CD14-positive monocyte (primary cell): ENCODE measurements at regions not wholly inside any gene's neighbourhood (a gene's known extent, or its start where the extent isn't known, plus 50 kb on each side); places are given as distances from the start of the nearest gene placed in this dataset.

Source experiments
- DNase-seq, 3 donors: peaks; one replicate each; pipeline ENCODE4 v3.0.0-alpha.2; 2011 to 2022
- H2AFZ ChIP-seq: 2 replicates; pipeline ENCODE4 v1.6.0; 2012; ENCODE audit warnings: mild to moderate bottlenecking, low read depth, low read length, inconsistent platforms; ENCODE audit not compliant: insufficient read depth, poor library complexity, severe bottlenecking
- H3K27ac ChIP-seq, 2 donors: 1 replicate in 1 of 2; 2 replicates in 1 of 2; pipeline ENCODE4 v1.5.1; 2012 to 2013; ENCODE audit warnings: low read length in 2 of 2, control low read depth in 1 of 2, inconsistent platforms in 1 of 2, low read depth in 1 of 2, mild to moderate bottlenecking in 1 of 2
- H3K27me3 ChIP-seq, 2 donors: one replicate each; pipeline versions ENCODE4 v1.6.0 to v1.6.1; 2011 to 2013; ENCODE audit warnings: low read length in 2 of 2; ENCODE audit not compliant: control insufficient read depth in 2 of 2, insufficient read depth in 2 of 2
- H3K36me3 ChIP-seq, 2 donors: replicated peaks in 1 of 2; 1 replicate in 1 of 2; 2 replicates in 1 of 2; pipeline versions ENCODE4 v1.5.1 to v1.6.1; 2012 to 2013; ENCODE audit warnings: low read length in 2 of 2, control low read depth in 1 of 2, inconsistent platforms in 1 of 2, mild to moderate bottlenecking in 1 of 2; ENCODE audit not compliant: insufficient read depth in 2 of 2, control insufficient read depth in 1 of 2
- H3K4me1 ChIP-seq, 2 donors: 1 replicate in 1 of 2; 2 replicates in 1 of 2; pipeline versions ENCODE4 v1.5.1 to v1.6.1; 2012 to 2013; ENCODE audit warnings: low read length in 2 of 2, control low read depth in 1 of 2, inconsistent platforms in 1 of 2, mild to moderate bottlenecking in 1 of 2, moderate library complexity in 1 of 2; ENCODE audit not compliant: insufficient read depth in 2 of 2, control insufficient read depth in 1 of 2
- H3K4me2 ChIP-seq: replicated peaks from 2 replicates; pipeline ENCODE3; 2012; ENCODE audit warnings: low read length, moderate library complexity, mild to moderate bottlenecking; ENCODE audit not compliant: poor library complexity, severe bottlenecking; ENCODE audit errors: extremely low read depth
- H3K4me3 ChIP-seq, 3 experiments: fragments of 200-600 bp in 1 of 3; sonication (generic) in 1 of 3; replicated peaks in 1 of 3; 1 replicate in 2 of 3; 2 replicates in 1 of 3; pipeline ENCODE4 v1.5.1; 2011 to 2013; ENCODE audit warnings: low read length in 3 of 3, mild to moderate bottlenecking in 3 of 3, control low read depth in 2 of 3, low read depth in 2 of 3, inconsistent platforms in 1 of 3, moderate library complexity in 1 of 3
- H3K79me2 ChIP-seq: 2 replicates; pipeline ENCODE4 v1.6.0; 2012; ENCODE audit warnings: mild to moderate bottlenecking, control low read depth, inconsistent platforms, low read length, moderate library complexity; ENCODE audit not compliant: insufficient read depth
- H3K9ac ChIP-seq: 2 replicates; pipeline ENCODE4 v1.6.0; 2017; ENCODE audit warnings: low read length, mild to moderate bottlenecking; ENCODE audit not compliant: insufficient read depth, poor library complexity, severe bottlenecking
- H3K9me3 ChIP-seq, 2 donors: replicated peaks in 1 of 2; 1 replicate in 1 of 2; 2 replicates in 1 of 2; pipeline versions ENCODE4 v1.5.1 to v1.6.1; 2012 to 2013; ENCODE audit warnings: low read length in 2 of 2, control low read depth in 1 of 2; ENCODE audit not compliant: control insufficient read depth in 1 of 2, insufficient read depth in 1 of 2
- H4K20me1 ChIP-seq: 2 replicates; pipeline ENCODE4 v1.6.0; 2012; ENCODE audit warnings: mild to moderate bottlenecking, low read length, control low read depth, moderate library complexity; ENCODE audit not compliant: insufficient read depth
- H3K27ac Mint-ChIP-seq, 7 donors: one replicate each; pipeline ENCODE4 v1.8.0; 2020; ENCODE audit warnings: mild to moderate bottlenecking in 7 of 7, mixed read lengths in 7 of 7, moderate library complexity in 6 of 7, inconsistent platforms in 2 of 7
- H3K27me3 Mint-ChIP-seq, 3 donors: one replicate each; pipeline ENCODE4 v1.8.0; 2021 to 2022; ENCODE audit warnings: low read depth in 3 of 3, mild to moderate bottlenecking in 3 of 3, mixed read lengths in 3 of 3, moderate library complexity in 3 of 3, inconsistent platforms in 1 of 3
- H3K36me3 Mint-ChIP-seq, 2 donors: one replicate each; pipeline ENCODE4 v1.8.0; 2020; ENCODE audit warnings: mixed read lengths in 2 of 2, inconsistent platforms in 1 of 2, mild to moderate bottlenecking in 1 of 2
- H3K4me1 Mint-ChIP-seq: one replicate; pipeline ENCODE4 v1.8.0; 2020; ENCODE audit warnings: mild to moderate bottlenecking, mixed read lengths
- H3K4me3 Mint-ChIP-seq, 2 donors: one replicate each; pipeline ENCODE4 v1.8.0; 2020; ENCODE audit warnings: mild to moderate bottlenecking in 2 of 2, mixed read lengths in 2 of 2, moderate library complexity in 1 of 2
- H3K9me3 Mint-ChIP-seq, 7 donors: one replicate each; pipeline ENCODE4 v1.8.0; 2020 to 2022; ENCODE audit warnings: mixed read lengths in 7 of 7, mild to moderate bottlenecking in 6 of 7, moderate library complexity in 6 of 7, inconsistent platforms in 2 of 7
- CTCF ChIP-seq: fragments of 200-600 bp; IDR thresholded peaks from one replicate; pipeline ENCODE4 v1.8.0; 2022; ENCODE audit warnings: antibody characterized with exemption, mild to moderate bottlenecking
- WGBS: methylation state at CpG from one replicate; pipeline ENCODE4 v1.1.5; 2013; ENCODE audit warnings: missing lambda C conversion rate; ENCODE audit not compliant: insufficient coverage; 5-methylcytosine and 5-hydroxymethylcytosine counted together
- intact Hi-C, 2 donors: fragments of 100-400 bp; cut with micrococcal nuclease; formaldehyde crosslinking; loops; one replicate each; pipeline versions ENCODE4 v1.15.0 to v1.15.1; 2023

- Histone ChIP-seq H3K4me1 (no peaks in the 10 kb centered on the region), H4K20me1 (no peaks in the 10 kb centered on the region), H3K4me3 (no peak overlapping the region), H2AFZ (no peak overlapping the region), H3K79me2 (no peaks in the 10 kb centered on the region), H3K36me3 (no peaks in the 10 kb centered on the region), H3K9me3 (no peaks in the 10 kb centered on the region), H3K9ac (no peak overlapping the region), H3K27me3 (no peaks in the 10 kb centered on the region), H3K4me2 (no peak overlapping the region), H3K27ac (no peak overlapping the region)
- Mint-ChIP-seq H3K27ac (no peak overlapping the region), H3K27me3 (no peaks in the 10 kb centered on the region), H3K4me1 (peaks cover 4% of the 10 kb centered on the region), H3K4me3 (no peak overlapping the region), H3K36me3 (no peaks in the 10 kb centered on the region), H3K9me3 (peaks cover 0 to 7% (median 0%) of the 10 kb centered on the region in 7 donors)
- TF ChIP-seq CTCF: no peak
- intact Hi-C loops: no loop called here
- whole genome bisulfite sequencing: 78% methylated on average over 2 of the region's 8 CpGs
- DNase-seq: no peak
Measured at GRCh38 chr12:85509081-85509856, 229.2 kb downstream of the ALX1 start.

DNA sequence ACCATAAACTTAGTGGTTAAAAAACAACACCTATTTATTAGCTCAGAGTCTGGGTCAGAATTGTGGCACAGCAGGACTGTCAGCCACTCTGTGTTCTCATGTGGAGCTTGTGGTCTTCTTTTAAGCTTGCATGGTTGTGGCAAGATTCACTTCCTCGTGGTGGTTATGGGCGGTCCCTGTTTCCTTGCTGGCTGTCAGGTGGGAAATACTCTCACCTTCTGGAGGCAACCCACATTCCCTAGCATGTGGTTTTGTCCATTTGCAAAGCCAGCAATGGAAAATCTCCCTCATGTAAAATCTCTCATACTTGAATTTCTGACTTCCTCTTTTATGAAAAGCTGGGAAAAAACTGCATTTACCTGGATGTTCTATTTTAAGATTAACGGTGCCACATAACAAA lies 229.8 kb downstream of the ALX1 start:
- no peaks in the 10 kb centered on the region for H3K36me3 Mint-ChIP-seq
- no peak overlapping the region for H3K4me3 Mint-ChIP-seq
- H3K27ac ChIP-seq: no peak overlapping the region
- no peak for DNase-seq
- H3K27me3 ChIP-seq: no peaks in the 10 kb centered on the region
- intact Hi-C loops: no loop called here
- TF ChIP-seq CTCF: no peak
- no peaks in the 10 kb centered on the region for H3K4me1 ChIP-seq
- no peak overlapping the region for H3K27ac Mint-ChIP-seq
- H3K4me3 ChIP-seq: no peak overlapping the region
- no peaks in the 10 kb centered on the region for H3K79me2 ChIP-seq
- no peak overlapping the region for H2AFZ ChIP-seq
- H3K27me3 Mint-ChIP-seq: no peaks in the 10 kb centered on the region
- no peaks in the 10 kb centered on the region for H3K9me3 ChIP-seq
- H3K9me3 Mint-ChIP-seq: peaks cover 0 to 6% (median 0%) of the 10 kb centered on the region in 7 donors
- H3K4me2 ChIP-seq: no peak overlapping the region
- no CpG with 5 or more reads among the region's 3 CpGs for WGBS
- peaks cover 4% of the 10 kb centered on the region for H3K4me1 Mint-ChIP-seq
- H4K20me1 ChIP-seq: no peaks in the 10 kb centered on the region
- H3K36me3 ChIP-seq: no peaks in the 10 kb centered on the region
- no peak overlapping the region for H3K9ac ChIP-seq
